GM18951 (cell line): ENCODE measurements at regions not wholly inside any gene's neighbourhood (a gene's known extent, or its start where the extent isn't known, plus 50 kb on each side); places are given as distances from the start of the nearest gene placed in this dataset.
"Not testable (repeated sequence)": the region's sequence is repeated elsewhere in the genome, so short reads cannot be mapped to it uniquely, and the experiment has no call there.

ENCODE experiments used
- POLR2A ChIP-seq: IDR thresholded peaks from 4 replicates; pipeline ENCODE4 v1.6.1; 2011; ENCODE audit warnings: mild to moderate bottlenecking; ENCODE audit not compliant: insufficient read length, insufficient read depth; ENCODE audit errors: extremely low read depth
- in situ Hi-C: fragments of 300-500 bp; cut with MboI; formaldehyde crosslinking; loops from one replicate; pipeline ENCODE4 v1.12.0; 2022; ENCODE audit warnings: low sequenced_read_pairs, mixed read lengths, inconsistent platforms; ENCODE audit not compliant: unreplicated experiment

DNA sequence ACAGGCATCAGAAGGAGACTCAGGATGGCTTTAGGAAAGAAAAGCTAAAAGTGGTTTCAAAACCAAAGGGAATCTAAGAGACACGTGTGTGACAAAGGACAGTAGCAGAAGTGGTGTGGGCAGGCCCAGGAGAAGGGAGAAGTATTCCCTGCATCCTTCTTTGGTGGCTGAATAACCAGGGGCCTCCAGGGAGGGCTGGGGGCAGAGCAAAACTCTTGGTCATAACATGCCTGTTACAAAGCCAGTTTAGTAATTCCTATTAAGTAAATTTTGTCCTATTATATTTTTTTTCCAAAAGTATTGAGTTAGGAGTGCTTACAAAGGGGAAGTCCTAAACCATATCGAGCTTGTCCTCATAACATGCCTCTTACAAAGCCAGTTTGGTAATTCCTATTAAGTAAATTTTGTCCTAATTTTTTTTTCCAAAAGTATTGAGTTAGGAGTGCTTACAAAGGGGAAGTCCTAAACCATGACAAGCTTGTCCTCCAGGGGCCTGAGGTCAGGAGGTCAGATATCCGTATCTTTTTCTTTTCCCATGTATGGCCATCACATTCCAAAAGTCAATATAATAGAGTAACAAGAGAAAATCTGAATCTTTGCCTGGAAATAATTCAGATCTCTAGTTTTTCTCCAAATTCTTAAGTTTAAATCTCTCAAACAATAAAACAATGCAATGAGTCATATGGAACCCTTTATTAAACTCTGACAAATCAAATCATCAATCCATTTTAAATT, 509.2 kb downstream of the LTN1 start:
- no peak for TF ChIP-seq POLR2A
- in situ Hi-C loops: no loop called here

- no peak for TF ChIP-seq POLR2A
- in situ Hi-C loops: no loop called here
Measured at GRCh38 chr21:28482657-28483056, 510.0 kb downstream of the LTN1 start.

GRCh38 chr21:28480470-28480869, 512.2 kb downstream of the LTN1 start:
- in situ Hi-C loops: no loop called here
- no peak for TF ChIP-seq POLR2A

DNA sequence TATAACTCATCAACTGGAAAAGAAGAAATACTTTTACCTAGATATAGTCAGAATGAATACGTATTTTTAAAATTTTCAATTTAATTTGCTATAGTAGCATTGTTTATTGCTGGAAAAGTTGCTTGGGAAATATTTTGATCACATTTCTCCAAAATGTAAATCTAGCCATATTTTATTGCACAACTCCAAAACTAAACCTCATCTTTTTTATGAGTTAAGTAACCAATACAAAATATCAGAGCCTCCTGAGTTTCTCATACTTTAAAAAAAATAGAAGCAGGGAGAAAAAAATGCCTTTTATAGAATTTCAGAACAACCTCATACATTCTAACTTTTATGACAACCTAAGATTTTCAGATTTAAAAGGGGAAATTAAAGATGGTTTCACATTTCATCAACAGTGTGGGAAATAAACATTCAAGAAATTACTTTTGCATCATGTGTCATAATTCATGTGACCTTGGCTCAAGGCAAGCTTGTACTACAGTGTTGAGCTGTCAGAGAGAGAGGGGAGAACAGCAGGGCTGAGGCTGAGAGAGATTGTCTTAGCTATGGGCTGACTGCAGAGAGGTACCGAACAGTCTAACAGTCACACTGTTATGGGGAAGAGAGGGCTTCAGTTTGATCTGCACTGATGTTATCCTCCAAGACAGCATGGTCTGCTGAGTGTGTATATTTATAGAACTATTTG, 519.0 kb downstream of the LTN1 start:
- in situ Hi-C loops: no loop called here
- TF ChIP-seq POLR2A: no peak

- in situ Hi-C loops: not testable (repeated sequence)
Measured at GRCh38 chr21:28472543-28472942, 520.1 kb downstream of the LTN1 start.

- TF ChIP-seq POLR2A: no peak
- in situ Hi-C loops: no loop called here
Measured at GRCh38 chr21:28464988-28465387, 527.7 kb downstream of the LTN1 start.

DNA sequence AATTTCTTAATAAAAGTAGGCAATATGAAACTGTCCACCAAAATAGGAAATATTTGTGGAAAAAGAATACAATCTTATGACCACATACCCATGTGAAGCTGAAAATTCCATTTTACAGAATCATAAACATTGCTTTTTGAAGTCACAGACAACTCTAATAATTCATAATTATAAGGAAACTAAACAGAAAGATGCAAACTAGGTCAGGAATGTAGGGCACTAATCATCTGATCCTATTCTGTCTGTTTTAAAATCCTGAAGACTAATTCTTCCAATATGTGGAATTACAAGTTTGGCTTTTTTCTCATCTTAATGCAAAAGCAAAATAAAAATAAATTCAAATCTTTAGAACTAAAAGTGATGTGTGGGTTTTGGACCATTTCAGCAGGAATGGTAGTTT, 528.6 kb downstream of the LTN1 start:
- in situ Hi-C loops: no loop called here
- TF ChIP-seq POLR2A: no peak

DNA sequence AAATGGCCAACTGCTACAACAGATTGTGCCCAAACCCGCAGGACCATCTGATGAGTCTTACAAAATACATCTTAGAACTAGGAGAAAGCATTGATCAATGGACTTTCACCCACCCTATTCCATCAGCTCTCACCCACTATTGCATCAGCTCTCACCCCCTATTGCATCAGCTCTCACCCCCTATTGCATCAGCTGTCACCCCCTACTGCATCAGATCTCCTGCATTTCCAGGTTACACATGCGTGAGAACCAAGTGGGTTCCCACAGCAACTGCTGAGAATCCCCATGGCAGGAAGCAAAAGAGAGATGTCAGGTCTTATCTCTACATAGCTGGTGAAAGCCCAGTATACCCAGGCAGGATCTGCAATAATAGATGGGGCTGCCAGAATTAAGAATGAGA, 533.5 kb downstream of the LTN1 start:
- no peak for TF ChIP-seq POLR2A
- in situ Hi-C loops: no loop called here

DNA sequence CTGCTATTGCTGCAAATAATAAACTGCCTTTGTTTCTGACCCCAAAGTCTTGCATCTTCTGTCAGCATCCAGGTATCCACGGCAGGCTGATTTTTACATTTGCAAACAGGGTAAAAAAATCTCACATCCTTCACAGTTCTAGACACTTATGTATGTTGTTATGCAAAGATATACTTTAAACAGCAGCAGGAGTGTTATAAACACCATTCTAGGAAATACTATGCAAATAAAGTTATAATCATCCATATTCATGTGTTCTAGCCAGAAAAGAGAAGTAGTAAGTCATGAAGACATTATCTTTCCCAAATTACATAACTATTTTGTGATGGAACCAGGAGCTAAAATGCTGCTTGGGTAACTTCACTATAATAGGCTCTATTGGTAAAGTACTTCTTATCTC, 534.2 kb downstream of the LTN1 start:
- in situ Hi-C loops: no loop called here
- TF ChIP-seq POLR2A: no peak

GRCh38 chr21:28455253-28455600, 537.5 kb downstream of the LTN1 start:
- no peak for TF ChIP-seq POLR2A
- in situ Hi-C loops: no loop called here

DNA sequence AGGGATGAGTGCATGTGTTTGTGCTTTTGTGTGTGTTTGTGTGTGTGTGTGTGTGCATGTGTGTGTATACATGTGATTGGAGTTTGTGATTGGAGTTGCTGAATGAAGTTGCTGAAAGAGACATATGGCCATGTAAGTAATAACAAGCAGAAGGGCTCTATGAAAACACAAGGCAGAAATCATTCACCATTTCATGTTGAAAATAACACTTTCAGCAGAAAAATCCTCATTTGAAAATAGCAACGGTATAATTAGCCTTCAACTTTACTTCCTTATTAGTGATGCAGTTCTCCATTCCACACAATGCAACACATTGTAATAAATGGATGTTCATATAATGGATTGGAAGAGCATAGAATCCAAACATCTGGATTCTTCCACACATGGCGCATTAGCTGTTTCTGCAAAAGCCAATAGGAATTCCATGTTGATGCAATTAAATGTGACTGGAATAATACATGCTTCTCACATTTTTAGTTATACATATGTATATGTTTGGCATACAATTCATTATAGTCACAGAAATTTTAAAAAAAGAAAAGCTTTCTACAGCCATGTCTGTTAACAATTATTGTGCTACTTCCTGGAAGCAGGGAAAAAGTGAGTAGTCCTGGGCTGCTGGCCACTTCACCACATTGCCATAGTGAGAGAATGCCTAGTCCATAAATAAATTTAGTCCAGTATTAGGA, 538.0 kb downstream of the LTN1 start:
- in situ Hi-C loops: no loop called here
- TF ChIP-seq POLR2A: no peak

- in situ Hi-C loops: no loop called here
- no peak for TF ChIP-seq POLR2A
Measured at GRCh38 chr21:28447462-28447861, 545.2 kb downstream of the LTN1 start.

DNA sequence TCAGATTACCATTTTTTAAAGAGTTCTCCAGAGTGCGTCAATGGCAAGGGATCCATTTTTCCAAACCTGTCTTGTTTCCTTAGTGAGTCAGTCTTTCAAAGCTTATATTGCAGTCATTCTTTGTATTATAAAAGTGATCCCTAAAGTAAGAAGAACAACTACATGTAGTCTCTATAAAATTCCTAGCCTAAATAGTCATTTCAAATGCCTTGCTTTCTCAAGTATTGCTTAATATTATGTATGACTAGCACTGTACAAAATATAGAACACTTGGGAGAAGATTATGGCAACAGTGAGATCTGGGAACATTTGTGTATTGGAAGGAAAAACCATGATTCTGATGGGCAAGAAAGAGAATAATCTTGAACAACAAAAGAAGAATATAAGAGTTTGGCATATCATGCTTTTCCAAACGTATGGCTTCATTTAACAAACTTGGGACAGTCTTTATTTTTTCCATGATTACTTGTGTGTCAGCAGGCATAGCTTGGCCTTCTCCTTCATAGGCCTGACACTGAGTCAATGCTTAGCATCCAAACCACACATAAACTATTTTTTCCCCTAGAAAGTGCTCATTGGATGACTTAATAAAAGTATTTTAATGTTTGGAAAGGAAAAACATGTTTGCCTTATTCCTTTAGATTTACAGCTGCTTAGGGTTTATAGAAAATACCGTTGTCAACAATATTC, 547.4 kb downstream of the LTN1 start:
- no peak for TF ChIP-seq POLR2A
- in situ Hi-C loops: no loop called here
